Caki2 (cell line): ENCODE measurements at regions not wholly inside any gene's neighbourhood (a gene's known extent, or its start where the extent isn't known, plus 50 kb on each side); places are given as distances from the start of the nearest gene placed in this dataset.

Source experiments
- DNase-seq: peaks from one replicate; pipeline ENCODE4 v3.0.0-alpha.2; 2015; ENCODE audit warnings: low read depth
- in situ Hi-C: cut with HindIII; loops from 2 replicates; pipeline ENCODE4 v1.10.0; 2016; ENCODE audit warnings: low sequenced_read_pairs, low pct_unique_long_range_greater_than_20kb, mixed read lengths

GRCh38 chr14:66105815-66106214, 380.4 kb upstream of the CCDC196 start:
- in situ Hi-C loops, result no loop called here
- no peak for DNase-seq

GRCh38 chr14:66109426-66109825, 376.7 kb upstream of the CCDC196 start:
- no peak for DNase-seq
- in situ Hi-C loops, result no loop called here

- in situ Hi-C loops, result no loop called here
- DNase-seq, result no peak
Observed at GRCh38 chr14:66111891-66112290, 374.3 kb upstream of the CCDC196 start.

- no peak for DNase-seq
- in situ Hi-C loops, result no loop called here
Observed at GRCh38 chr14:66114071-66114470, 372.1 kb upstream of the CCDC196 start.

DNA sequence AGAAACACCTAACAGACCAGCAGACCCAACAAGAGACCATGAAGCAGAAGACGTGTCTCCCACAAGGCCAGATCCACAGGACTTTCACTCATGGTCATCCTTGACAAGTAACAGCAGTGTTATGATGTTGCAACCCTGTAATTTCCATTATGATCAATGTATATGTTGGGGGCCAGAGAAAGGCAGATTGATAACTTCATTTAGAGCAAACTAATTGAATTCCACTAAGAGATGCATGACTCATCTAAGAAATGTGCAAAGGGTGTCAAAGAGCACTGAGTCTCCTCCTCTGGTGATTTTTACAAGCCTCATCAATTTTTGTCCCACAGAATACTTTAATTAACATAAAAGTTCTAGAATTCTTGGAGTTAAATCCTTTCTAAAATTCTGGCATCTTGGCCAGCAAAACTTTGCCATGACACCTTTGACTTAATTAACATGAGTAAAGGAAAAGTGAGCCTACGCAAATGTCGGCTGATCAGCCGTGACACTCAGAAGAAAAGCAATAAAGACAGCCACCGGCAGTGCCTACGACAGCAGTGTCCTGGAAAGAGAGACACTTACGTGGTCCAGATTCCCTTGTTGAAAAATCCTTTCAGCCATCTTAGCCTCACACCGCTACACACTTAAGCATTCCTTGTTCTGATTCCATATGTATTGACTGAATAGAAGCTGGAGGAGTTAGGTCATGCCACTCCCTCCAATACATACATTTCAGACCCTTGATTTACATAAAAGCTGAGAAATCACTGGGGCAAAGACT, 370.2 kb upstream of the CCDC196 start:
- DNase-seq, result no peak
- in situ Hi-C loops, result no loop called here

GRCh38 chr14:66116732-66117131, 369.4 kb upstream of the CCDC196 start:
- no peak for DNase-seq
- in situ Hi-C loops, result no loop called here

- in situ Hi-C loops, result no loop called here
- peak; percentile 30 for DNase-seq
Observed at GRCh38 chr14:66117600-66117999, 368.6 kb upstream of the CCDC196 start.

DNA sequence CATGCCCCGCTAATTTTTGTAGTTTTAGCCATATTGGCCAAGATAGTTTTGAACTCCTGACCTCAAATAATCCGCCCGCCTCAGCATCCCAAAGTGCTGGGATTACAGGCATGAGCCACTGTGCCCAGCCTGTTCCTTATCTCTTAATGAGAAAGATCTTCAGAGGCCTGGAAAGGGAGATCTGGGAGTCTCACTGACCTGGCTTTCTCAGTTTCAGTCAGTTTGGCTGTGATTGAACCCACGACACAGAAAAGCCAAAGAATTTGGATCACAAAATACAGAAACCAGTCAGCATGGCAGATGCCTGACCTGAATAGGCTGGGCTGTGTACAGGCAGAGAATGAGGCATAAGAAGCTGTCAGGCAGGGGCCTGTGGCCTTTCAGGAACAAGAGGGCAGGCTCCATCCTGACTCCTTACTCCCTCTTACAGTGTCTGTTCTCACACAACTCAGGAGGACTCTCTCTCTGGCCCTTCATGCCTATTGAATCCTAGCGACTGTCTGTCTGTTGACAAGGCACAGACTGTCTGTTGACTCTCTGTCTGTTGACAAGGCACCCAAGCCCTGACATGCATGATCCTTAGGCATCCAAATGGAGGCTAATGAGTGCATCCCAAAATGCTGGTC, 366.5 kb upstream of the CCDC196 start:
- in situ Hi-C loops, result no loop called here
- DNase-seq, result no peak

- in situ Hi-C loops, result no loop called here
- no peak for DNase-seq
Observed at GRCh38 chr14:66120402-66120801, 365.8 kb upstream of the CCDC196 start.

DNA sequence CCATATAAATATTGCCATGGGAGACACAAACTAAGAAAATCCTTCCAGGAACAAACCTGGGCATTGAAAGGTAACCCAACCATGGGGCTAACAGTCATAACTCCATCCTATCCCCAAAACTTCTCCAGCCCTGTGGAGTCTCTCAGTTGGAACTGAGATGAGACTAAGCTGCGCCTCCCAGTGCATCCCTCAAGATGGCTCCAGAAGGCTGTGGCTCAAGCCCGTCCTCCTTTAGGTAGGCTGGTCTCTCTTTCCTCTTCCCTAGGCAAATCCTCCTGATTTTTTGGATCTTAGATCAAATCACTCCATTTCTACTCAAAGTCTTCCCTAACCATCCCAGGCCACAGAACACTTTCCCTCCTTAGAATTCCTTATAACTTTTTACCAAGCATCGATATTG, 364.3 kb upstream of the CCDC196 start:
- no peak for DNase-seq
- in situ Hi-C loops, result no loop called here

- in situ Hi-C loops, result no loop called here
Observed at GRCh38 chr14:66129224-66129623, 356.9 kb upstream of the CCDC196 start.

GRCh38 chr14:66131111-66131510, 355.1 kb upstream of the CCDC196 start:
- DNase-seq, result no peak
- in situ Hi-C loops, result no loop called here

More at GRCh38 chr14:66129224-66129623, 356.9 kb upstream of the CCDC196 start:
- DNase-seq, result no peak

- no peak for DNase-seq
- in situ Hi-C loops, result no loop called here
Observed at GRCh38 chr14:66133666-66134065, 352.5 kb upstream of the CCDC196 start.

- in situ Hi-C loops, result no loop called here
- no peak for DNase-seq
Observed at GRCh38 chr14:66135831-66136230, 350.3 kb upstream of the CCDC196 start.

- no peak for DNase-seq
- in situ Hi-C loops, result no loop called here
Observed at GRCh38 chr14:66137081-66137480, 349.1 kb upstream of the CCDC196 start.

GRCh38 chr14:66139432-66139831, 346.7 kb upstream of the CCDC196 start:
- no peak for DNase-seq
- in situ Hi-C loops, result no loop called here

- DNase-seq, result no peak
- in situ Hi-C loops, result no loop called here
Observed at GRCh38 chr14:66140213-66140918, 345.8 kb upstream of the CCDC196 start.

- in situ Hi-C loops, result no loop called here
Observed at GRCh38 chr14:66140963-66141362, 345.2 kb upstream of the CCDC196 start.

DNA sequence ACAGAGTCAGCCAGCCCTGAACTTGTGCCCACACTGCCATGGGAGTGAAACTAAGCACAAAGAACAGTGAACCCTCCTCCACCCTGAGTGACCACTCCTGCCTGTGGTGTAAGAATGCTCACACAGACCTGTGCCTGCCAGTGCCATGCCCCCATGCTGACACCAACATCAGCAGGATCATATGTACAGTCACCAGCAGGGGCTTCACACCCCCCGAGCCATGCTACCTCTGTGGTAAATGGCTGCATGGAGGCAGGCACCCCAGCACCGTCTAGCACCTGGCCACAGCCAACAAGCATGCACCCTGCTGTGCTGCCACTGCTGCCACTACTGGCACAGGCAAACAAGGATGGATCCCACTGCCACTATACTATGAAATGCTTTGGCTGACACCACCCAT, 344.4 kb upstream of the CCDC196 start:
- no peak for DNase-seq
- in situ Hi-C loops, result no loop called here

More at GRCh38 chr14:66140963-66141362, 345.2 kb upstream of the CCDC196 start:
- DNase-seq, result no peak
